Neutrophil (primary cell): ENCODE measurements at regions not wholly inside any gene's neighbourhood (a gene's known extent, or its start where the extent isn't known, plus 50 kb on each side); places are given as distances from the start of the nearest gene placed in this dataset.

Experiments used
- H3K27ac ChIP-seq: fragments of 200-600 bp; sonication (generic); 2 replicates; pipeline ENCODE4 v1.5.1; 2016; ENCODE audit warnings: mild to moderate bottlenecking, moderate library complexity
- H3K27me3 ChIP-seq: fragments of 200-600 bp; sonication (generic); 2 replicates; pipeline ENCODE4 v1.6.0; 2016; ENCODE audit warnings: mild to moderate bottlenecking
- H3K36me3 ChIP-seq: fragments of 200-600 bp; sonication (generic); 2 replicates; pipeline ENCODE4 v1.5.1; 2017
- H3K4me1 ChIP-seq, 2 experiments: fragments of 200-600 bp in 1 of 2; sonication (generic) in 1 of 2; 1 replicate in 1 of 2; 2 replicates in 1 of 2; pipeline versions ENCODE4 v1.5.1 to v1.6.1; 2013 to 2016; ENCODE audit warnings: low read depth in 1 of 2, low read length in 1 of 2, mild to moderate bottlenecking in 1 of 2, moderate library complexity in 1 of 2; ENCODE audit not compliant: control insufficient read depth in 1 of 2, insufficient read depth in 1 of 2
- H3K4me3 ChIP-seq, 2 experiments: fragments of 200-600 bp in 1 of 2; sonication (generic) in 1 of 2; 1 replicate in 1 of 2; 2 replicates in 1 of 2; pipeline ENCODE4 v1.5.1; 2013 to 2016; ENCODE audit warnings: low read depth in 1 of 2, low read length in 1 of 2, mild to moderate bottlenecking in 1 of 2, moderate library complexity in 1 of 2
- H3K9me3 ChIP-seq: fragments of 200-600 bp; sonication (generic); 2 replicates; pipeline ENCODE4 v1.5.1; 2016
- TF ChIP-seq, protein P1 (sequence below): fragments of 200-600 bp; sonication (generic); IDR thresholded peaks from 2 replicates; pipeline ENCODE4 v1.5.1; 2016; ENCODE audit warnings: antibody characterized with exemption

DNA sequence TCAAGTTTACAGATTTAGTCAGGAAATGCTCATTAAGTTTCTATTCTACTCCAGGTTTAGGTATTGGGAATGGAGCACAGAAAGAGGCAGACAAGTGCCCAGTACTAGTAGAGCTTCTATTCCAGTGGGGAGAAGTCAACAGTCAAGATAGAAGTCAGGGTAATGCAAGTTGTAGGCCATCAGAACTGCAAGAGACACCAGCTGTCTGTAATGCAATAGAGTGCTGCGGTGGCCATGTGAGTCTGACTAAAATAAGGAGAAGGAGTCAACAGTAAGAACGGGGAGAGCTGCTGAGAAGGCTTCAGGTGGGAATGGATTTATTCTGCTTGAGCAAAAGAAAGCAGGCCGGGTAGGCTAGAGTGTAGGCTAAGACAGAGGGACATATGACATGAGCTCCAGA lies 515.0 kb downstream of the QKI start:
- Histone ChIP-seq H3K4me1 (no peaks in the 10 kb centered on the region), H3K27me3 (no peaks in the 10 kb centered on the region), H3K27ac (no peak overlapping the region), H3K9me3 (no peaks in the 10 kb centered on the region), H3K4me3 (no peak overlapping the region), H3K36me3 (no peaks in the 10 kb centered on the region)
- TF ChIP-seq, protein P1, sequence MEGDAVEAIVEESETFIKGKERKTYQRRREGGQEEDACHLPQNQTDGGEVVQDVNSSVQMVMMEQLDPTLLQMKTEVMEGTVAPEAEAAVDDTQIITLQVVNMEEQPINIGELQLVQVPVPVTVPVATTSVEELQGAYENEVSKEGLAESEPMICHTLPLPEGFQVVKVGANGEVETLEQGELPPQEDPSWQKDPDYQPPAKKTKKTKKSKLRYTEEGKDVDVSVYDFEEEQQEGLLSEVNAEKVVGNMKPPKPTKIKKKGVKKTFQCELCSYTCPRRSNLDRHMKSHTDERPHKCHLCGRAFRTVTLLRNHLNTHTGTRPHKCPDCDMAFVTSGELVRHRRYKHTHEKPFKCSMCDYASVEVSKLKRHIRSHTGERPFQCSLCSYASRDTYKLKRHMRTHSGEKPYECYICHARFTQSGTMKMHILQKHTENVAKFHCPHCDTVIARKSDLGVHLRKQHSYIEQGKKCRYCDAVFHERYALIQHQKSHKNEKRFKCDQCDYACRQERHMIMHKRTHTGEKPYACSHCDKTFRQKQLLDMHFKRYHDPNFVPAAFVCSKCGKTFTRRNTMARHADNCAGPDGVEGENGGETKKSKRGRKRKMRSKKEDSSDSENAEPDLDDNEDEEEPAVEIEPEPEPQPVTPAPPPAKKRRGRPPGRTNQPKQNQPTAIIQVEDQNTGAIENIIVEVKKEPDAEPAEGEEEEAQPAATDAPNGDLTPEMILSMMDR: no peak

DNA sequence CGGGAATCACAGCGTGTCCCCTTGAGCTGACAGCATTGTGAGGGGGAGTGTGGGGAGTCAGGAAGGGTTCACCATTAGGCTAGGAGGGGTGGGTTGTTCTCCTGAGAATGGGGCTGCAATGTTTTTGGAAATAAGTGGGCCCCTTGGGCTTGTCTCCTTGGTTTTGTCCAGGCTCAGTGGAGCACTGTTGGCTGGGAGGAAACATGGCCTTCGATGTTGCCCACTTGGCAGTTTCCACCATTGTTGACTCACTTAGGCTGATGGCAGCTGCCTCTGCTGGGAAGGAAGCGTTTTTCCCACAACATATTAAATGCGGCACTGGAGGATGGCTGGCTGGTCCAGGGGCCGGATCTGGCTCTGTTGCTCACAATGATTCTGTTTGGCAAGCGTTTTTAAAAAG lies 512.1 kb downstream of the QKI start:
- Histone ChIP-seq H3K9me3 (no peaks in the 10 kb centered on the region), H3K36me3 (no peaks in the 10 kb centered on the region), H3K27me3 (no peaks in the 10 kb centered on the region), H3K27ac (no peak overlapping the region), H3K4me3 (no peak overlapping the region), H3K4me1 (no peaks in the 10 kb centered on the region)
- TF ChIP-seq, protein P1: no peak

DNA sequence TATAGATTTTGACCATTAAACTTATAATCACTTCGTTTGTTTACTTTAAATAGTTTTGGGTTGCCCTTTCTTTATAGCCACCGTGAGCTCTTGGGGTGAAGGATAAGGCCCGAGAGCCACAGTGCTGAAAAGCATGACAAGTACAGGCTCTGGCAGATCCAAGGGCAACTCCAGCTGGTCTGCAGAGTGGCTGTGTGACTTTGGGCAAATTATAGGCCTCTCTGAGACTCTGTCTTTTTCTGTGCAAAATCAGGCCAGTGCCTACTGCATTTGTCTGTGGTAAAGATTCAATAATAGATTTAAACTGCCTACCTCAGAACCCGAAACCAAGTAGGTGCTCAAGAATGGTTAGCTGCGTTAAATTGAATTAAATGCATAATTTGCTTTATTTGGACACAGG lies 511.3 kb downstream of the QKI start:
- TF ChIP-seq, protein P1: no peak
- Histone ChIP-seq H3K9me3 (no peaks in the 10 kb centered on the region), H3K27me3 (no peaks in the 10 kb centered on the region), H3K4me1 (no peaks in the 10 kb centered on the region), H3K36me3 (no peaks in the 10 kb centered on the region), H3K27ac (no peak overlapping the region), H3K4me3 (no peak overlapping the region)

DNA sequence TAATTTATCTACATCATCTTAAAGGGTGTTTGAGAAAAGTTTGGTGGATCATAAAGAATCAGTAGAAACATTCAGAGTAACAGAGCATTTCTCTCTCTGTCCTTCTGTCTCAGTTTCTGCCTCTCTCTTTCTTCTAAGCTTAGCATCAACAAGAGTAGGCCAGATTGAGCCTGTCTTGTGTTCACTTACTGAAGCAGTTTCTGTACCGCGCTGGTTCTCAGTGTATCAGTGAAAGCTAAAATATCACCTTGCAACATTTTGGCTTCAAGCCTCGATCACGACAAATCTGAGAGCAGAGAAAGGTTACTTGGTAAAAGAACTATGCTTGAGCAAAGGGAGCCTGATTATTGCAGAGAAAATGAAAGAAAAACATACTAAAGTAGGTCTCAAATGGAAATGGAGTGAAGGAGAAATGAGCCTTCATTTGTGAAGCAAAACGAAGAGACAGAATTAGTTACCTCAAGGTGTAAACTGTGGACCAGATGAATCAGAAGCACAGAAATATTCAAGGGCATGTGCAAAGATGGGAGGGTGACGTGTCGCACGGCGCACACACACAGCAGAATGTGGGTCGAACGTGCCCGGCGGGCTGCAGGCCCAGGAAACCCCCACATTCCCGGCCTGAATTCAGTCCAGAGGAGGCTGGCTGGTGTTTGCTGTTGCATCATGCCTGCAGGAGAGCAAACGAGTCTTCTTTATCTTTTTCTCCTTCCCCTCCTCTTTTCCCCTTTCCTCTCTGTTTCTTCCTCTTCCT lies 509.3 kb downstream of the QKI start:
- Histone ChIP-seq H3K27me3 (no peaks in the 10 kb centered on the region), H3K27ac (no peak overlapping the region), H3K4me1 (no peaks in the 10 kb centered on the region), H3K4me3 (no peak overlapping the region), H3K36me3 (no peaks in the 10 kb centered on the region), H3K9me3 (no peaks in the 10 kb centered on the region)
- TF ChIP-seq, protein P1: no peak

DNA sequence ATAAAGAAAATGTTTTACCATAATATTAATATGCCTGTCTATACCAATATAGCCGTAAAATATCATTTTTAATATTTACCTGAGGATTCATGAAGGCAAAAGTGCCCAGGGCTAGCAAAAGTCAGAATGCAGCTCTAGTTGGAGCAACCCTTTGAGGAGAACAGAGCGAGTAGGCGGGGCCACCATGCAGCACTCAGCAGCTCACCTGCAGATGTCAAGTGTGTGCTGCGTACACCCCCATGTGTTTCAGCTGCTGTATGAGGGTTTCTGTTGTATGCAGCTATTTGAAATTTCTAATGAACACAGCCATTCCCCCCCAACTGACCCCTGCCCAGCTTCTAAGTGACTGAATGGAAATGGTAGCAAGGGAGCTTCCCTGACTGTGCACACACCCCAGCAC lies 508.0 kb downstream of the QKI start:
- no peak overlapping the region for H3K4me3 ChIP-seq
- no peaks in the 10 kb centered on the region for H3K27me3 ChIP-seq
- no peak overlapping the region for H3K27ac ChIP-seq
- H3K4me1 ChIP-seq: no peaks in the 10 kb centered on the region
- TF ChIP-seq, protein P1: no peak
- no peaks in the 10 kb centered on the region for H3K36me3 ChIP-seq
- H3K9me3 ChIP-seq: no peaks in the 10 kb centered on the region
